WERI-Rb-1 (cell line): ENCODE measurements at regions not wholly inside any gene's neighbourhood (a gene's known extent, or its start where the extent isn't known, plus 50 kb on each side); places are given as distances from the start of the nearest gene placed in this dataset.

ENCODE experiments used
- DNase-seq: peaks from one replicate; pipeline ENCODE4 v3.0.0-alpha.2; 2020
- H3K27ac ChIP-seq: fragments of 250-450 bp; sonication (Bioruptor Pico); 2 replicates; pipeline ENCODE4 v1.5.1; 2020; ENCODE audit warnings: mild to moderate bottlenecking, moderate library complexity
- H3K27me3 ChIP-seq: fragments of 250-450 bp; sonication (Bioruptor Pico); 2 replicates; pipeline ENCODE4 v1.5.1; 2021; ENCODE audit warnings: mild to moderate bottlenecking, low read depth, moderate library complexity; ENCODE audit not compliant: insufficient read depth, severe bottlenecking
- H3K36me3 ChIP-seq: fragments of 250-450 bp; sonication (Bioruptor Pico); 2 replicates; pipeline ENCODE4 v1.5.1; 2020; ENCODE audit warnings: mild to moderate bottlenecking, moderate library complexity
- H3K4me3 ChIP-seq: 2 replicates; pipeline ENCODE4 v1.5.1; 2011; ENCODE audit warnings: low read depth, mild to moderate bottlenecking, control low read depth, low read length
- H3K9me3 ChIP-seq: fragments of 250-450 bp; sonication (Bioruptor Pico); 2 replicates; pipeline ENCODE4 v1.5.1; 2021; ENCODE audit warnings: mild to moderate bottlenecking, moderate library complexity; ENCODE audit not compliant: severe bottlenecking
- TF ChIP-seq, protein P1 (sequence below): IDR thresholded peaks from 2 replicates; pipeline ENCODE4 v1.5.1; 2011; ENCODE audit warnings: low read depth, mild to moderate bottlenecking, control low read depth, inconsistent platforms, low read length

DNA sequence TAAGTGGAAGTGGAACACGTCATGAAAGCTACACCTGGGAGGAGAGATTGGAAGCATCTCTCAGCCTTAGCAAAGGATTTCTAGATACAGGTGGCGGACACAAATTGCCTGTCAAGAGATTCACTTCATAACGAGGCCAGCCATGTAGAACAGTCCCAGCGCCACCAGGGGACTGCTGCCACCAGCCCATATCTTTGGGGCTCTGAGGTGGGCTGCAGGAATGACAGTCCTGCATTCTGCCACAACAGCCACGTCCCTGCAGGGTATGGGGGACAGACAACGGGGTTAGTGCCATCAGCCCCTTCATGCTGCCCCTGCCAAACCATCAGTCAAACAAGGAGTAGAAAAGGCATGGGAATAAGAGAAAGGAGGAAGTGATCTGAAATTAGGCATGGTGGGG lies 81.2 kb upstream of the SASH1 start:
- Histone ChIP-seq H3K27ac (no peak overlapping the region), H3K9me3 (no peaks in the 10 kb centered on the region), H3K27me3 (no peaks in the 10 kb centered on the region), H3K36me3 (no peaks in the 10 kb centered on the region), H3K4me3 (no peak overlapping the region)
- DNase-seq: no peak
- TF ChIP-seq, protein P1, sequence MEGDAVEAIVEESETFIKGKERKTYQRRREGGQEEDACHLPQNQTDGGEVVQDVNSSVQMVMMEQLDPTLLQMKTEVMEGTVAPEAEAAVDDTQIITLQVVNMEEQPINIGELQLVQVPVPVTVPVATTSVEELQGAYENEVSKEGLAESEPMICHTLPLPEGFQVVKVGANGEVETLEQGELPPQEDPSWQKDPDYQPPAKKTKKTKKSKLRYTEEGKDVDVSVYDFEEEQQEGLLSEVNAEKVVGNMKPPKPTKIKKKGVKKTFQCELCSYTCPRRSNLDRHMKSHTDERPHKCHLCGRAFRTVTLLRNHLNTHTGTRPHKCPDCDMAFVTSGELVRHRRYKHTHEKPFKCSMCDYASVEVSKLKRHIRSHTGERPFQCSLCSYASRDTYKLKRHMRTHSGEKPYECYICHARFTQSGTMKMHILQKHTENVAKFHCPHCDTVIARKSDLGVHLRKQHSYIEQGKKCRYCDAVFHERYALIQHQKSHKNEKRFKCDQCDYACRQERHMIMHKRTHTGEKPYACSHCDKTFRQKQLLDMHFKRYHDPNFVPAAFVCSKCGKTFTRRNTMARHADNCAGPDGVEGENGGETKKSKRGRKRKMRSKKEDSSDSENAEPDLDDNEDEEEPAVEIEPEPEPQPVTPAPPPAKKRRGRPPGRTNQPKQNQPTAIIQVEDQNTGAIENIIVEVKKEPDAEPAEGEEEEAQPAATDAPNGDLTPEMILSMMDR: no peak

DNA sequence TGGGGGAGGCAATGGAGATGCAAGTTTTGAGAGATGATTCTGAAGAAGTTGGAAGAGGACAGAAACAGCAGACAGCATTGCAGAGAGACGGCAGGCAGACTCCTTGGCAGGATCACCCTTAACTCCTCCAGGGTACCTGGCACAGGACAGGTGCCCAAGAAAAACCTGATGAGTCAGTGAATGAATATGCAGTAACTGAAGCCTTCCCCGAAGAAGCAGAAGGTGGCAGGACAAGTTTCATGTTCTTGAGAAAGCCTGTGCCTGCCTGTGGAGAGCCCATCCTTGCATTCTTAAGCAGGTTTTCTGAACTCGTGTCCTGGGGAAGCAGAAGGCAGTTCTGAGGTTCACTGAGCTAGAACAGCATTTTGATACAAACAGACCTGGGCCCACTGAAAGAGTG lies 79.6 kb upstream of the SASH1 start:
- Histone ChIP-seq H3K36me3 (no peaks in the 10 kb centered on the region), H3K27ac (no peak overlapping the region), H3K9me3 (no peaks in the 10 kb centered on the region), H3K27me3 (no peaks in the 10 kb centered on the region), H3K4me3 (no peak overlapping the region)
- DNase-seq: no peak
- TF ChIP-seq, protein P1: no peak

DNA sequence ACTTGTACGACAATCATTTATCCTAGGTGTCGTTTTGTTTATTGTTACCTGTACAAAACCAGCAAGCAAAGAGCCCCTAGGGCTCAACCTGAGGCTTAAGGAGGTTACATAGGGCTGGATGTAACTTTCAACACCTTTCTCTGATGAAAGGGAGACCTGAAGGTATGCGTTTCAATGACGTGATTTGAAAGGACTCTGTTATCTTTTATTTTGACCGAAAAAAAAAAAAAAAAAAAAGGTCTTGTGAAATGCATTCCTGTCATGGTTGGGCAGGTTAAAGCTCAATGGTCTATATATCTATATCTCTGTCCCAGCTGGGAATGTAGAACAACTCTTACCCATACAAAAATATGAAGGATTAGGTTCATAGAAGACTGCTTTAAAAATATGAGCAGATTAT lies 78.7 kb upstream of the SASH1 start:
- Histone ChIP-seq H3K27me3 (no peaks in the 10 kb centered on the region), H3K9me3 (no peaks in the 10 kb centered on the region), H3K4me3 (no peak overlapping the region), H3K27ac (no peak overlapping the region), H3K36me3 (no peaks in the 10 kb centered on the region)
- DNase-seq: no peak
- TF ChIP-seq, protein P1: no peak

DNA sequence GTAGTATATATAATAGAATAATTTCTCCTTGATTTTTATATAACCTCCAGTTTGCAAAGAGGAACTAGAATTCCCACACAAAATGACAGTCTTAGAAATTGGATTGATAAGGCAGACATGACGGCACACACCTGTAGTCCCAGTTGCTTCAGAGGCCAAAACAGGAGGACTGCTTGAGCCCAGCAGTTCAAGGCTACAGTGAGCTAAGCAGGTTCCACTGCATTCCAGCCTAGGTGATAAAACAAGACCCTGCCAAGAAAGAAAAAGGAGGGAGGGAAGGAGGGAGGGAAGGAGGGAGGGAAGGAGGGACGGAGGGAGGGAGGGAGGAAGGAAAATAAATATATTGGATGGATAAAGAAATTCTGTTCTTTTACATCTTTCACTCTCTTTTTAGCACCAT lies 77.6 kb upstream of the SASH1 start:
- Histone ChIP-seq H3K27me3 (no peaks in the 10 kb centered on the region), H3K36me3 (no peaks in the 10 kb centered on the region), H3K4me3 (no peak overlapping the region), H3K9me3 (no peaks in the 10 kb centered on the region), H3K27ac (no peak overlapping the region)
- TF ChIP-seq, protein P1: no peak
- DNase-seq: no peak

DNA sequence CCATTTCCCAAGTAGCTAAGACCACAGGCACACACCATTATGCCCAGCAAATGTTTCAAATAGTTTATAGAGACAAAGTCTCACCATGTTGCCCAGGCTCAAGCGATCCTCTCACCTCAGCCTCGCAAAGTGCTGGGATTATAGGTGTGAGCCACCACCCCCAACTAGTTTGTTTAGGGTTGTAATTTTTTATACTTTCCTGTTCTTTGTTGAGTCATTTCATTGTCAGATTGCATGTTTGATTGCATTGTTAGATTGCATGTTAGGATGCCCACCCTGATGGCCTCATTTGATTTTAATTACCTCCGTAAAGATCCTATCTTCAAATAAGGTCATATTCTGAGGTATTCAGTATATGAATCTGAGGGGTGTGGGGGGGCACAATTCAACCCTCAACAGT lies 73.3 kb upstream of the SASH1 start:
- Histone ChIP-seq H3K9me3 (no peaks in the 10 kb centered on the region), H3K4me3 (no peak overlapping the region), H3K27ac (no peak overlapping the region), H3K27me3 (no peaks in the 10 kb centered on the region), H3K36me3 (no peaks in the 10 kb centered on the region)
- TF ChIP-seq, protein P1: no peak
- no peak for DNase-seq

DNA sequence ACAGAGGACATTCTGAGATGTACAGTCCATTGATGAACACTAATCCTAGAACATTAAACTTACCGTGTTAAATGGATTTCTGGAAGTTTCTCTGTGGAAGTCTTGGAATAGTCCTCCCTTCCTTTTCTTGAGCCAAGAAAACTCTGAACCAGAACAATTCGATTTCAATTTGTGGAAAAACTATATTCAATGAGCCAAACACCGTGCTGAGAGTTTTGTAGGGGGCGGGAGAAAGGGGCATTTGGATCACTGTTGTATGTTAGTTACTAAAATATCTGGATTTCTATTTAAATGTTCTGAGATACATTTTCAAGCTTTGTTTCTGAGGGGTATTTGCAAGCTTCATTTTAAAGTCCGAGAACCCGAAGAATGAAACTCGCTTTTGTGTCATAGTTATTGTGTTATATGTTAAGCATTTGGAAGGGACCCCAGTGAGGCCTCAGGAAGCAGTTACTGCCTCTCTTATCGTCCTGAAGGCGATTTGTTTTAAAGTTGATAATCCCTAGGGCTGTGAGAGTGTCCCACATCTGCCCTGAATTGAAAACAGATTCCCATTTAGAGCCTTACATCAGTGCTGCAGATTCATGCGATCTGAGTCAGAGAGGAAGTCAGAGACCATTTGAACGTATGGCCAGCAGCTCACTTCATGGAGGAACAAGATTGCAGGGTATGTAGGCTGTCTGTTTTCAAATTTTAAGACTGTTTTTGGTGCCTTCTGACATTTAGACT lies 70.8 kb upstream of the SASH1 start:
- TF ChIP-seq, protein P1: no peak
- Histone ChIP-seq H3K4me3 (no peak overlapping the region), H3K9me3 (no peaks in the 10 kb centered on the region), H3K36me3 (no peaks in the 10 kb centered on the region), H3K27ac (no peak overlapping the region), H3K27me3 (no peaks in the 10 kb centered on the region)
- no peak for DNase-seq
